GM23338 (cell line): ENCODE measurements at regions not wholly inside any gene's neighbourhood (a gene's known extent, or its start where the extent isn't known, plus 50 kb on each side); places are given as distances from the start of the nearest gene placed in this dataset.

Source experiments
- CREB1 ChIP-seq: fragments of 250-450 bp; sonication (Bioruptor Pico); IDR thresholded peaks from 2 replicates; pipeline ENCODE4 v1.5.0; 2020; ENCODE audit warnings: low read depth, mild to moderate bottlenecking, moderate library complexity
- CTCF ChIP-seq, 2 experiments: fragments of 200-600 bp in 1 of 2; sonication (generic) in 1 of 2; conservative IDR thresholded peaks; 2 replicates each; pipeline versions ENCODE4 v1.5.1 to v1.6.1; 2016 to 2017; ENCODE audit warnings: antibody characterized with exemption in 2 of 2, low read depth in 2 of 2, mild to moderate bottlenecking in 2 of 2, moderate library complexity in 1 of 2
- ETS1 ChIP-seq: IDR thresholded peaks from 2 replicates; pipeline ENCODE4 v1.6.1; 2016; ENCODE audit warnings: antibody characterized with exemption
- EZH2 ChIP-seq: fragments of 200-600 bp; sonication (generic); IDR thresholded peaks from one replicate; pipeline ENCODE4 v1.8.0; 2017; ENCODE audit warnings: antibody characterized with exemption, mild to moderate bottlenecking, low read depth; ENCODE audit not compliant: unreplicated experiment
- NANOG ChIP-seq: IDR thresholded peaks from 2 replicates; pipeline ENCODE4 v1.6.1; 2016; ENCODE audit warnings: antibody characterized with exemption, borderline replicate concordance
- ZNF331 ChIP-seq: fragments of 250-450 bp; sonication (Bioruptor Pico); IDR thresholded peaks from 2 replicates; pipeline ENCODE4 v1.5.0; 2020; ENCODE audit warnings: low read depth, mild to moderate bottlenecking, moderate library complexity
- ZNF462 ChIP-seq: fragments of 250-450 bp; sonication (Bioruptor Pico); IDR thresholded peaks from 2 replicates; pipeline ENCODE4 v1.5.0; 2020; ENCODE audit warnings: mild to moderate bottlenecking, moderate library complexity

GRCh38 chr6:139483079-139483478 lies 108.6 kb upstream of the CITED2 start (continued):
- TF ChIP-seq ZNF462 (CRISPR knock-in tag) (peak; percentile 82), ZNF331 (CRISPR knock-in tag) (no peak), EZH2 (no peak), CREB1 (CRISPR knock-in tag) (peak; percentile 33; the same call in 1 of the 2 replicates), ETS1 (no peak), CTCF (conservative IDR thresholded peaks at IDR 0.05; ENCODE audit: low read depth in 2 of 2) (no peak), NANOG (peak; percentile 75)
